WTC11 (cell line): ENCODE measurements at regions not wholly inside any gene's neighbourhood (a gene's known extent, or its start where the extent isn't known, plus 50 kb on each side); places are given as distances from the start of the nearest gene placed in this dataset.
"Not testable (repeated sequence)": the region's sequence is repeated elsewhere in the genome, so short reads cannot be mapped to it uniquely, and the experiment has no call there.

Experiments used
- ATF1 ChIP-seq: sonication (generic); formaldehyde crosslinking; IDR thresholded peaks from 2 replicates; pipeline ENCODE4 v1.8.1; 2023; ENCODE audit warnings: mild to moderate bottlenecking, moderate library complexity, missing genetic modification reagents
- CTCF ChIP-seq: fragments of 200-600 bp; IDR thresholded peaks from 2 replicates; pipeline ENCODE4 v1.8.0; 2022; ENCODE audit warnings: antibody characterized with exemption
- E2F1 ChIP-seq: sonication (generic); formaldehyde crosslinking; IDR thresholded peaks from 2 replicates; pipeline ENCODE4 v1.8.0; 2022; ENCODE audit warnings: mild to moderate bottlenecking, missing genetic modification reagents
- E2F4 ChIP-seq: sonication (generic); formaldehyde crosslinking; IDR thresholded peaks from 2 replicates; pipeline ENCODE4 v1.8.1; 2022; ENCODE audit warnings: low read depth, mild to moderate bottlenecking, moderate library complexity, missing genetic modification reagents, borderline replicate concordance
- ETV6 ChIP-seq: sonication (generic); formaldehyde crosslinking; IDR thresholded peaks from 2 replicates; pipeline ENCODE4 v1.8.1; 2022; ENCODE audit warnings: mild to moderate bottlenecking, missing genetic modification reagents
- IRF1 ChIP-seq: sonication (generic); formaldehyde crosslinking; IDR thresholded peaks from 2 replicates; pipeline ENCODE4 v1.8.0; 2023; ENCODE audit warnings: missing genetic modification reagents
- MAX ChIP-seq: sonication (generic); formaldehyde crosslinking; IDR thresholded peaks from 2 replicates; pipeline ENCODE4 v1.8.0; 2022; ENCODE audit warnings: mild to moderate bottlenecking, missing genetic modification reagents
- NFATC4 ChIP-seq: fragments of 250-450 bp; sonication (Bioruptor Pico); IDR thresholded peaks from 2 replicates; pipeline ENCODE4 v1.9.0; 2021; ENCODE audit warnings: mild to moderate bottlenecking
- STAT6 ChIP-seq: sonication (generic); formaldehyde crosslinking; conservative IDR thresholded peaks from 2 replicates; pipeline ENCODE4 v1.8.1; 2023; ENCODE audit warnings: mild to moderate bottlenecking, low read depth, missing genetic modification reagents, moderate library complexity
- TEAD4 ChIP-seq: sonication (generic); formaldehyde crosslinking; IDR thresholded peaks from 2 replicates; pipeline ENCODE4 v1.8.0; 2022; ENCODE audit warnings: mild to moderate bottlenecking, missing genetic modification reagents
- TP53 ChIP-seq: sonication (generic); formaldehyde crosslinking; IDR thresholded peaks from 2 replicates; pipeline ENCODE4 v1.8.1; 2023; ENCODE audit warnings: mild to moderate bottlenecking, missing genetic modification reagents
- ZNF121 ChIP-seq: sonication (generic); formaldehyde crosslinking; IDR thresholded peaks from 2 replicates; pipeline ENCODE4 v1.8.0; 2023; ENCODE audit warnings: missing genetic modification reagents
- ZNF281 ChIP-seq: sonication (generic); formaldehyde crosslinking; IDR thresholded peaks from 2 replicates; pipeline ENCODE4 v1.8.0; 2023; ENCODE audit warnings: mild to moderate bottlenecking, missing genetic modification reagents
- ZNF416 ChIP-seq: fragments of 250-450 bp; sonication (Bioruptor Pico); IDR thresholded peaks from 2 replicates; pipeline ENCODE4 v1.9.0; 2021; ENCODE audit warnings: mild to moderate bottlenecking, inconsistent platforms

- not testable (repeated sequence) for TF ChIP-seq STAT6; MAX (CRISPR knock-in tag); ATF1; ZNF281 (CRISPR knock-in tag); CTCF; TP53 (CRISPR knock-in tag); E2F4; ZNF416; ZNF121 (CRISPR knock-in tag); IRF1 (CRISPR knock-in tag); ETV6 (CRISPR knock-in tag); E2F1 (CRISPR knock-in tag); NFATC4; TEAD4 (CRISPR knock-in tag)
These were observed 60.7 kb downstream of the TMEM121 start for GRCh38 chr14:105587034-105587433.
